NCI-H1930 (cell line): ENCODE measurements at regions not wholly inside any gene's neighbourhood (a gene's known extent, or its start where the extent isn't known, plus 50 kb on each side); places are given as distances from the start of the nearest gene placed in this dataset.

ENCODE experiments used
- DNase-seq, 2 experiments: peaks; one replicate each; lab custom pipeline; 2025; lab: John Stamatoyannopoulos, UW

DNA sequence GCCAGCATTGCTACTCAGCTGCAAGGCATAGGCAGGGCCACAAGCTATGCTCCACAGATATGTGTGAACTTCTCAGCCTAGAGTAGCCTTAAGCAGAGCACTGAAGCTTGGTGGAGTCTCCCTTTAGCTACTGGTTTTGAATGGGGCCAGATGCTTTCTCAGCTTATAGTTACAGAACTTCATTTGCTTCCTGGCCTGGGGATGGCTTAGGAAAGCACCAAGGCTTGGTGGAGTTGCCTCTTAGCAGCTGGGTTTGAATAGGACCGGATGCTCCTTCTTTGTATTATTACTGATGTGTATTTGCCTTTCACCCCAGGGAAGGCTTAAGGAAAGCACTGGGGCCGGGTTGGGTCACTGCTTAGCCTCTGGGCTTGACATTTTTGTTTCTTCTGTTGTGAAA is 497.8 kb upstream of the SEMA6A start:
- no peak for DNase-seq

DNA sequence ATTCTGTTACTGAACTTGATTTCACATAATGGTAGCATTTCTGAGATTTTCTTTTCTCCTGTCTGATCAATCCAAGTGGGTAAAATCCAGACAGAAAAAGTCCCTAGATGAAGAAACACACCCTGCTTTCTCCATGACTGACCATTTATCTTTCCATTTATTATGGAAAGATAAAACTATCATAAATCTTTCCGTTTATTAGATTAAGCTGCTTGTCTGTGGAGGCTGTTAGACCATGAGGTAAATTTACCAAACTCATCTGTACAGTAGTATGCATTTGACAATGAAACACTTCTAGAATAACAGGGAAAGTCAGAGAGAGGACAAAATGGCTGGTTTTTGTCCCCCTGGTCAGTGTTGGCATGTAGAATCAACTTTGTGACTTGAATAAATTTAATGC is 491.2 kb upstream of the SEMA6A start:
- DNase-seq = no peak

DNA sequence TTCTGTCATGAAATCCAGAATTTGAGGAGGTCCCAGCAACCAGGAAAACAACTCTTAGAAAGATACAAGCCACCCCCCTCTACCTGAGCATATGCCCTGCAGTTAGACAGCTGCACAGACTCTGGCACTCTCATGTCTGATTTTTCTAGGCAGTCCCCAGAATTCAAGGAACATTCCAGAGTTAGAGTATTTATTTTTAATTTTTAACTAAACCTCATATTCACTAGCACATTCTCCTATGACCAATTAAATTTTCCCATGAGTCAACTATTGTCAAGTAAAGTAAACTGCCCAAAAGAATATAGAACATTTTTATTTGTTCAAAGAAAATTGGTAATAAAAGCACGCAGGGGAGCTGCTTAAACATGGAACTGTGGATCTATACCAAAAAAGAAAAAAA is 490.5 kb upstream of the SEMA6A start:
- no peak for DNase-seq

DNA sequence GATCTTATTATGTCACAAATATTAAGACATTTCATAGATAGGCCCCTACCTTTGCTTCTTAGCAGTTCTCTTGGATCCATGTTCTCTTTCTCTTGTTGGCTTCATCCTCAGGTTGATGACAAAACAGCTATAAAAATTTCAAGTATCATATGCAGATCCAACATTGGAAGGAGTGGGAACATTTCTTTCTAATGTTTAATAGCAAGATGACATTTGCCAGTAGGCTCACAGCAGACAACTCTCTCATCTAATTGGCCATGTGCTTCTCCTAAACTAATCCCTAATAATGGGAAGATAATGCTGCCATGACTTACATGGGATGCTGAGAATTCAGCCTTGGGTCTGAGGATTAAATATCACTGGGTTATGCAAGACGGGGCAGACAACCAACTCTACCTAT is 485.5 kb upstream of the SEMA6A start:
- no peak for DNase-seq

DNA sequence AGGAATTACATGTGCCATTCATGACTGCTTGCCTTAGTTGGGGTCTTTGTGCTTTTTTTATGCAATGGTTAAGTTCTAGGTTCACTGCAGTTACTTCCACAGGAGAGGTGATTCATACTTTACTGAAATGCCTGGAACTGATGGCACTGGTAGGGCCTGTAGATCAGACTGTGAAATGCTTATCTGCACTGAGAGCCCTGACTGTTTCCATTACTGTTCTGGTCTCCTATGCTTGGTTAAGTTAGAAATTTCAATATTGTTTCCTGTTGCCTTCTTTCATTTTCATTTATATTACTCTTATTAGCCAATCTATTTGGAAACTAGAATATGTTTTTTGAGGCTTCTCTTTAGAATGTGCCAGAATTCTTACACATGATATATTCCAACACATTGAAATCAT is 484.1 kb upstream of the SEMA6A start:
- DNase-seq = no peak

DNA sequence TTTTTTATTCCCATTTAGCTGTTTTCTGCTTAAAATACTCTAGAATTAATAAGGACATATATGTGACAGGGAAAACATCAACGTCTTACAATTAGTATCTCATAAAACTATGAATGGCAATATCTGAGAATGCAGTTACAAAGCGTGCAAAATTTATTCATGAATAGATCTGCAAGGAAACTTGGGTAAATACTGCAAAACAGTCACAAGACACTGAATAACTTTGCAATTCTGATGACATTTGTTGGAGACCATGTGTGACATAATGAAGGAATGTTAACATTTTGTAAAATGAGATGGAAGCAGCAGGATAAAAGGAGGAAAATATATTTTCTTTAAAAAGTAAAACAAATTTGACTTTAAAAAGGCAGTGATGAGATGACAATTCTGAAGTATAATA is 480.9 kb upstream of the SEMA6A start:
- DNase-seq = no peak

DNA sequence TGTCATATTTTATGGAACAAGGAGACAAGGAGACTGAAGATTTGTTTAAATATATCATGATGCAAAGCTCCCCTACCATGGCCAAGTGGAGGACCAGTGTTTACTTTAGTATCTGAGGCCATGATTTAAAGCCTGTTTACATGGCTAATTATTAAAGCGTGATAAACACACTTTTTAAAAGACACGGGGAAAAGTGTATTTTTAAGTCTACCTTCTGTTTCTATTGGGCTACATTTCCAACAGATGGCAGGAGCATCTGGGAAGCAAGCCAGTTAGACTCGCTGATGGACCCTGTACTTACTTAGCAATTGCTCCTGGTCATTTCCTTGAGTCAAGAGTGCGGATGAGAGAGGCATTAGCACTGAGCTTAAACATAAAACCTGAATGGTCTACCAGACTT is 480.3 kb upstream of the SEMA6A start:
- no peak for DNase-seq

DNA sequence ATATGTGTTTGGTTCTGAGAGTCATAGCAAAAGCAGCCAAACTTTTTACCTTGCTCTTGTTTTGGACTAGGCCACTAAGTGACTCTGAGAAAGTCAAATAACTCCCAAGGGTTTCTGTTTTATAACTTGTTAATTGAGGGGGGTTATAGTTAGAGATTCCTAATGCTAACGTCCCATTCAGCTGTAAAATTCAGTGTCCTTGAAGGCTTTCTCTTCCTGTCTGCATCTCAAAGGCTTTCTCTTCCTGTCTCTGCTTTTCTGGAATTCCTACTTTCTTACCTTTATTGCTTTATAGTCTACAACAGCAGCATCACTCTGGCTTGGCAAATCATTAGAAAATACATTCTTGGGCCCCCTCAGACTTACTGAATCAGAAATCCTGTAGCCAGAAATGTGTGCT is 479.5 kb upstream of the SEMA6A start:
- DNase-seq = no peak

DNA sequence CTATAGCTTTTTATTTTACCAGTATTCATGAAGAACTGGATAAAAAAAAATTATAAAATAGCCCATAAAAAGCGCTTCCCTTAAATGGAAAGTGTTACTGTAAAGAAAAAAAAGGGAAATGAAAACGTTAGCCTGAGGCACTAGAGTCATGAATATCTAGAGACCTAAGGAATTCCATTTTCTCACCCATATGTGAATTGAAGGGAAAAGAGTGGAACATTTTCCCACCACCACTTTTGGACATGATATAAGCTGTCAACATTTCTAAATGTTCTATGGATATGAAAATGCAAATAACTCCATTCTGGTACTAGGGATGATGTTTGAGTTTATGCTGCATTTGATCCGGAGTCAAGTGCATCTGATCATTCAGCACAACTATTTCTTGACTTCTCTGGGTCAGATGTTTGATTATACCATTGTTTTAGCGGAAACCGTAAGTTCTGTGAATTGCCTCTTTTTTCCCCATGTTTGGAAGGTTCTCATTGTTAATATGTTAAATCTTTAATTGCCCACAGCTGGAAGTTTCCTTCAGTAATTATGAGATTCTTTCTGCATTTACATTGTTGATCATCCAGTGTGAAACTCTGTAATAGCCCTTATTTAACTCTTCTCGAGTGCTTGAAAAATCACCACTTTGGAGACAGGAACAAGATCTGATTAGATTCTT is 467.4 kb upstream of the SEMA6A start:
- no peak for DNase-seq

DNA sequence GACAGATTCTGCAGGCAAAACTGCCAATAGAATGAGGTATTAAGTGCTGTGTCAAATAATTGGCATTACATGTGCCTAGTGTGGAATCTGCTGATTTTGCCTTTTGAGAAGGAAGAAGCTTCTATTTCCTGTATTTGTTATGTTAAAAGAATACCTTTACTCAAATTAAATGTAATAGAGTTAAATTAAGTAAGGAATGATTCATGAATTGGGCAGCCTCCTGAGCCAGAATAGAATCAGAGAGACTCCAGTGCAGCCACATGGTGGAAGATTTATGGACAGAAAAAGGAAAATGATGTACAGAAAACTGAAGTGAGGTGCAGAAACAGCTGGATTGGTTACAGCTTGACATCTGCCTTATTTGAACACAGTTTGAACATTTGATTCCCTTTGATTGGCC is 464.4 kb upstream of the SEMA6A start:
- no peak for DNase-seq

DNA sequence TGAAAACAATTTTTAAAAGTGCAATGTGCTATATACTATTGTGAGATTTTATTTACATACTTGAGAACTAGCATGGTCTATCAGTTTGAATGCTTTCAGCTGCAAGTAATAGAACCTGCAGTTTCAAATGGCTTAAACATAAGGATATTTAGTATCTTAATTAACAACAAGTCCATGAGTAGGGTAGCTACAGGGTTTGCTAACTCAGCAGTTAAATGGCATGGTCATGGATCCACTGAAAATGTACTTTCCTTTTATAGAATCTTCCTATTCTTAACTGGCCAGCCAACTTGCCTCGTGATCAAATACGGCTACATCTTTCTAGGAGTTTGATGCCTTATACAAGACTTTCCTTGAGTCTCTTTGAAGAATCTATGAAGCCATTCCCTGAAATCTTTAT is 452.8 kb upstream of the SEMA6A start:
- DNase-seq = no peak

DNA sequence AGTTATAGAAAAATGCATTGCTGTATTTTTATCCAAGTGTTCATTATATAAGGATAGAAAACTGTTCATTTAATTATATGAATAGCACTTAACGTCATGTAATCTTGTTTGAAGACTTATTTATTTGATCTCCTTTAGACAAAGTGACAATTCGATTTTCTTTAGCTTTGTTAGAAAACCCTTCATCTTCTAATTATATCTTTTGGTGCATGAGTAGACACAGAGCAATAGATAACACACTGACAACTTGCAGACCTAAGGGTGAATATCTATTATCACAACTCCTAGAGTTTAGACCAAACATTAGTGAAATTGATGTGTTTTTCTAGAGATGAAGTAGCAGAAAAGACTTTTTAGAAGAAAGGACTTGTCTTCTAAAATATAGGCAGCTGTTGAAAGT is 446.4 kb upstream of the SEMA6A start:
- DNase-seq = no peak

DNA sequence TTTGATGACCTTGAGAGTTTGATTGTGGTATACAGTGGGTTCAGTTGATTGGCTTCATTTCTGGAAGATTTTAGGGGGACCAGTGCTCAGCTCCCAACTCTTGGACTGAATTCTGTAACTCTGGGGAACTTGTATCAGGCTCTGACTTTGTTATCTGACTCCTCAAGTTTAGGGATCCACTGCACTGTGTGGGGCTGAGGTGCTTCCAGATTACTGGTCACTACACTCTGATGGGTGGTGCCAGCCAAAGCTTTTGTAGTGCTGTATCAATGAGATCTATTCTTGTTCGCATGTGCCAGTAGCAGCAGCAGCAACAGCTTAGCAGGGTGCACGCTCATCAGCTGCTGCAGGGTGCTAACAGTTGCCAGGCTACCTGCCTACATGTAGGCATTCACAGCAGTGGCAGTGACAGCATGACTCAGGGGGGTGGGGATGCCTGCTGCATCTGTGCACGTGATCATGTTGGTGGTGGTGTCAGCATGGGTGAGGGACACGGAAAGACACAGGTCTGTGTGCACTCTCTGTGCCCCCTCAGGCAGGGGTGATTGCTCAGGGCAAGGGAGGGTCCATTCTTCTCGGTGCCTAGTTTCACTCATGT is 438.8 kb upstream of the SEMA6A start:
- no peak for DNase-seq

DNA sequence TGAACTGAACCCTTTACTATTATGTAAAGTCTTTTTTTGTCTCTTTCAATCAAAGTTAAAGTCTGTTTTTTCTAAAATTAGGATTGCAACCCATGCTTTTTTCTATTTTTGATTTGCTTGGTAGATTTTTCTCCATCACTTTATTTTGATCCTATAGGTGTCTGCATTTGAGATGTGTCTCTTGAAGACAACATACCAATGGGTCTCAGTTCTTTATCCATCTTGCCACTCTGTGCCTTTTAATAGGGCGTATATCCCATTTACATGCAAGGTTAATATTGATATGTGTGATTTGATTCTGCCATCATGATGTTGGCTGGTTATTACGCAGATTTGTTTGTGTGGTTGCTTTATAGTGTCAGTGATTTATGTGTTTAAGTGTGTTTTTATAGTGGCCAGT is 436.0 kb upstream of the SEMA6A start:
- DNase-seq = no peak

DNA sequence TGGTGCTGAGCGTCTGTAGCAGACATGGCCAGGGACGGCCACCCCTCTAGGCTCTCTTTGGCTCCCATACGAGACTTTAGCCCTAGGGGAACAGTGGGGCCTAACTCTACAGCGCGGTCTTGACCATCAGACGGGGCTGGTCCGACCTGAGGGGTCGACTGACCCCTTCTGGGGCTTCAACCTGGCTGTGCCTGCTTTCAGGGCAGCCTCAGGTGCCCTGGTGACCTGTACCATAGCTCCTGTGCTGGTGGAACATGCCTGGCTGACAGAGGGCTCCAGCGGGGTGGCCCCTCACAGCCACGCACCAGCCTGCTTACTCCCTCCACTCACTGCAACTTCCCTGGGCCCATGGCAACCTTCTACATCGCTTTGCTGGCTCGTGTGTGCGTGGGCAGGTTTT is 423.4 kb upstream of the SEMA6A start:
- DNase-seq = no peak

DNA sequence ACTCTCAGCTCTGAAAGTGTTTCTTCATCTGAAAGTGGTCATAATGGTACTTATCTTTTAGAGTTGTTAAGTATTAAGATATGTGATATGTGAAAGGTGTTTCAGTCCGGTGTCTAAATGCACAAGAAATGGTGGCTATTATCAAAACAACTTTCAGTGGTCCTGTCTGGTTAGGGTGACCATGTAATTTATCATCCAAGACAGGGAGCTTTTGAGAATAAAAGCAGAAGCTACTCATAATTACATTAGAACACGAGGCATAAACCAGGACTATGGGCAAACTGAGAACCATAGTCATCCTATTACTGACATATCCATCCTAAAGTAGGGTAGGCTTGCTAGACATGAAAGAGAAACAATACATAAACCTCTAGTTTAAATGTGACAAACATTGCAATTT is 418.1 kb upstream of the SEMA6A start:
- no peak for DNase-seq

DNA sequence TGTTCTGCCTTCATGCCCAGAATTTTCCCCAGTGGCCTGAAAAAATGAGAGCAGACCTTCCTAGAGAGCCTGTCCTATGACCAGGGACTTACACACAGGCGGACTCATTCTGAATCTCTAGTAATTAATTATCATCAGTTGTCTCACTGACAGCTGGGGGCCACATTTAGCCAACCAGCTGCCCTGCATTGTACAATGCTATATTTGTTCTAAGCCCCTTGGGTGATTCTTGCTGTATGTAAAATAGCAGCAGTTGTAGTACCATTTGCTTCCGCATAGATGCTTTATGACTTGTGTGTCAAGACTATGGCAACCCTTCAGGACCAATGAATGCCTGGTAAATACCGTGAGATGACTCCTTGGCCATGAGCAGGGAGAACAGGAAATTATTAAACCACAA is 415.4 kb upstream of the SEMA6A start:
- DNase-seq = peak; percentile 1 to 9

DNA sequence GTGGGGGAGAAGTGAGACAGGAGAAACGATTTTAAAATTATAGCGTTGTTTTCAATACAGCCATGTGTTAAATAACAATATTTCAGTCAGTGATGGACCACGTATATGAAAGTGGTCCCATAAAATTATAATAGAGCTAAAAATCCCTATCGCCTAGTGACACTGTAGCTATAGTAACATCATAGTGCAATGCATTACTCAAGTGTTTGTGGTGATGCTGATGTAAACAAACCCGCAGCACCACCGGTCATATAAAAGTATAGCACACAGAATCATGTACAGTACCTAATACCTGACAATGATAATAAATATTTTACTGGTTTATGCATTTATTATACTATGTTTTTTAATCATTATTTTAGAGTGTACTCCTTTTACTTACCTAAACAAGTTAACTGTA is 407.4 kb upstream of the SEMA6A start:
- no peak for DNase-seq

DNA sequence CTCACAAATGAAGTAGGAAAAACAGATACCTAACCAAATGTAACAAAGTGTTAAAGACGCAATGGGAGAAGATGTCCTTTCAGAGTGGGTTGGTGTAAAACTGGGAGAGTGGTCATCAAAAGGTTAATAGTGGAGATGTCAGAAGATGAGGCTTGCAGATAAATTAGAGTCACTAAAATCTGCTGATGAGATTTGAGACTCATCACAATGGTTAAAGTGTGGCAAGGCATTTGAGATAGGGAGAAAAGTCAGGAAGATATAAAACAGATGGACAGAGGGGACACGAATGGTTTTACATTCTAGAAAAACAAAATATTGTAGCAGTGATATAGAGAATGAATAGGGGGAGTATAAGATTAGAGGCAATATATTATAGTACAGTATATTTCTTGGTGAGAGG is 406.0 kb upstream of the SEMA6A start:
- no peak for DNase-seq

DNA sequence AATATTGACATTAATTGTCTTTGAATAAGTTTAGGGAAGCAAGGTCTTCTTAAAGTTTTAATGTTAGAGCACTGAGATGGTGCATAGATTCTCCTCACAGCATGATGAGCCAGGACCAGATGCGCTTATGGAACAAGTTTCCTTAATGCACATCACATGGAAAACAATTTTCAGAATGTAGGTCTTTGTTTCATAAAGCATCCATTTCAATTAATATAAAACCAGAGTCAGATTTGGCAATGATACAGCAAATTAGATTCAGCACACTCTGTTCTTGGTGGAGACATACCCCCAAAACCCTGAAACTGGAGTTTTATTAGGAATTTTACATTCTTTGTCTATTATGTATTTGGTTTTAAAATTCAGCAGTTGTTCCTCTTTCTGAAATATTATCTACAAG is 402.1 kb upstream of the SEMA6A start:
- no peak for DNase-seq

DNA sequence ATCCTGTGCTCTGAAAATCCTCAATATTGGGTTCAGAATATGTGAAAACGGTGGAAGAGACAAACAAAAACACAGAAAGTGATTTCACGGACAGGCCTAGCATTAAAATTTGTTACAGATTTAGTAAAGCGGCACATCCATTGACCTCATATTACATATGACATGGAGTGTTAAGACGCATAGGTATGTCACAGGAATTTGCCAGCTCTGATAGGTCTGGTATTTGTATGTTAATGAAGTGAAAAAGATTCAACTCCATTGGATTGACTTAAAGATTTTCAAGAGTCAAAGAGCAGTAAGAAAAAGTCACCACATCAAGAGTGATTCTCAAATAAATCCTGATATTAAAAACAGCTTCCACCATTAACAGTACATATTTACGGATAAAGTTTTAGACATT is 396.5 kb upstream of the SEMA6A start:
- no peak for DNase-seq

DNA sequence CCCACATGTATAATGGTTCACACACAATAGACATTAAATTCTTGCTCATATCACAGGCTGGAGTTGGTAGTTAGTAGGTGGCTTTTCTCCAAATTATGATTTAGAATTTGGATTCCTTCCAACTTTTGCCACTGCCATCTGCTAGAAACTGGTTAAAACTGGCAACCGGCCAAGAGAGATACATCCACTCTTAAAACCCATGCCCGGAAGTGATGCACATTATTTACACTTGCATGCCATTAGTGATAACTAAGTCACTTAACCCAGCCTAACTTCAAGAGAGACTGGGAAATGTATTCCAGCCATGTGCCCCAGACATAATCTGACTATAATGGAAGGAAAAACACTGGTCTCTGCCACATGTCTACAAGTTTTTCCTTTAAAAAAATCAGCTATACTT is 395.7 kb upstream of the SEMA6A start:
- DNase-seq = no peak

DNA sequence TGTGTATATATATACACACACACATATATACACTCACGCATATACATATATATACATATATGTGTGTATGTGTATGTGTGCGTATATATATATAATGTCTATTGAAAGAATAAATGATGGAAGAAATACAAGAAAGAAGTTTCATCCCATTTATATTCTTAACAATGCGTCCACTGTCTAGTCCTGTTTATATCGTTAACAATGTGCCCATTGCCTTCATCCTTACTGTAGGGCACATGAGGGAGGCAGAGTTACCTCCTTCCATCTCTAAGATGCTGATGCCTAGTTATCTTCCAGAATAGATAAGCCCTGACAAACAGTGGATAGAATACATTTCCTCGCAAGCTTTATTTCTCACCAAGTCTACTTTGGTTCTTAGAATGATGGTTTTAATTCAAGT is 389.8 kb upstream of the SEMA6A start:
- no peak for DNase-seq

DNA sequence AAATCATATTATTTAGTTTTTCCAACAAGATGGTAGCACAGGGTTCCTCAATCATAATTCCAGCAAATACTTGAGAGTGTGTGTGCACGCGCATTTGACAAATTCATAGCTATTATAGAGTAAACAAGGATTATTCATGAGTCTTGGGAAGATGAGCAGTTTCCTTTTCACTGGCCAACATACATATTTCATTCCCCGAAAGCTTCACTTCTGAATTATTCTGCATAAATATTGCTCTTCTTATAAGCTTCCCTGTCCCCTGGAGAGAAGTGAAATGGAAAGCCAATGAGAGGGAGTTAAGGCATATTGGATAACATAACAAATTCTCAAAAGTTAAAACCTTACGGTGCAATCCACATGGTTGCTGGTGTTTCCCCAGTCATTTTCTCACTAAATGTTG is 386.4 kb upstream of the SEMA6A start:
- no peak for DNase-seq
